Body of pancreas (tissue), 4 donors: ENCODE measurements at regions not wholly inside any gene's neighbourhood (a gene's known extent, or its start where the extent isn't known, plus 50 kb on each side); places are given as distances from the start of the nearest gene placed in this dataset.

ENCODE experiments used
- ATAC-seq: fragments of 150-250 bp; one replicate; pipeline ENCODE4 v1.9.1; 2016
- DNase-seq, 4 donors: peaks; one replicate each; pipeline ENCODE4 v3.0.0-alpha.2; 2019
- H3K27ac ChIP-seq, 4 donors: fragments of 200-600 bp; sonication (generic); 1 replicate in 3 of 4; 2 replicates in 1 of 4; pipeline versions ENCODE4 v1.5.1 to v1.6.1; 2016 to 2019; ENCODE audit warnings: mild to moderate bottlenecking in 1 of 4, mixed read lengths in 1 of 4, moderate library complexity in 1 of 4
- H3K27me3 ChIP-seq, 2 donors: fragments of 200-600 bp; sonication (generic); one replicate each; pipeline ENCODE4 v1.6.0; 2016; ENCODE audit warnings: mild to moderate bottlenecking in 1 of 2
- H3K36me3 ChIP-seq, 2 donors: fragments of 200-600 bp; sonication (generic); replicated peaks in 1 of 2; 2 replicates each; pipeline ENCODE4 v1.5.1; 2016; ENCODE audit warnings: low read depth in 2 of 2; ENCODE audit not compliant: insufficient read depth in 1 of 2
- H3K4me1 ChIP-seq: fragments of 200-600 bp; sonication (generic); one replicate; pipeline ENCODE4 v1.6.0; 2016
- H3K4me3 ChIP-seq, 2 donors: fragments of 200-600 bp; sonication (generic); 1 replicate in 1 of 2; 2 replicates in 1 of 2; pipeline ENCODE4 v1.5.1; 2016 to 2019
- H3K9me3 ChIP-seq, 3 donors: fragments of 200-600 bp; sonication (generic); 1 replicate in 2 of 3; 2 replicates in 1 of 3; pipeline ENCODE4 v1.5.1; 2016
- CTCF ChIP-seq, 7 experiments: fragments of 450-650 bp in 4 of 7; fragments of 200-600 bp in 3 of 7; sonication (generic) in 3 of 7; IDR thresholded peaks; one replicate each; pipeline ENCODE4 v1.5.1; 2016 to 2019; ENCODE audit warnings: antibody characterized with exemption in 7 of 7
- POLR2A ChIP-seq, 3 donors: fragments of 450-650 bp; IDR thresholded peaks; one replicate each; pipeline ENCODE4 v1.6.1; 2016; ENCODE audit warnings: antibody characterized with exemption in 3 of 3, mild to moderate bottlenecking in 2 of 3
- WGBS, 2 donors: methylation state at CpG; one replicate each; pipeline ENCODE4 v1.1.5; 2017; 5-methylcytosine and 5-hydroxymethylcytosine counted together
- intact Hi-C: fragments of 100-400 bp; cut with DNase I; formaldehyde crosslinking; loops from one replicate; pipeline ENCODE4 v1.15.1; 2023

- Histone ChIP-seq H3K36me3 (no peaks in the 10 kb centered on the region), H3K27ac (no peak overlapping the region), H3K9me3 (no peaks in the 10 kb centered on the region), H3K4me1 (no peaks in the 10 kb centered on the region), H3K27me3 (no peaks in the 10 kb centered on the region), H3K4me3 (no peak overlapping the region)
- intact Hi-C loops = no loop called here
- ATAC-seq = no peak
- WGBS, 2 donors = 47 to 60% methylated on average over 4 of the region's 4 CpGs
- TF ChIP-seq CTCF (IDR thresholded peaks at IDR 0.05) (no peak), POLR2A (IDR thresholded peaks at IDR 0.05) (no peak)
- DNase-seq = no peak
Observed at GRCh38 chr12:125996443-125996842, 931.2 kb downstream of the AACS start.

GRCh38 chr12:125999628-126000027, 934.4 kb downstream of the AACS start:
- Histone ChIP-seq H3K27ac (no peak overlapping the region), H3K4me1 (no peaks in the 10 kb centered on the region), H3K27me3 (no peaks in the 10 kb centered on the region), H3K4me3 (no peak overlapping the region), H3K36me3 (no peaks in the 10 kb centered on the region), H3K9me3 (peaks cover 0 to 8% (median 0%) of the 10 kb centered on the region in 3 donors)
- DNase-seq = no peak
- TF ChIP-seq CTCF (IDR thresholded peaks at IDR 0.05) = no peak
- TF ChIP-seq POLR2A (IDR thresholded peaks at IDR 0.05) = no peak
- 75% methylated on average over 7 of the region's 7 CpGs for WGBS, 2 donors
- intact Hi-C loops = no loop called here
- ATAC-seq = no peak

DNA sequence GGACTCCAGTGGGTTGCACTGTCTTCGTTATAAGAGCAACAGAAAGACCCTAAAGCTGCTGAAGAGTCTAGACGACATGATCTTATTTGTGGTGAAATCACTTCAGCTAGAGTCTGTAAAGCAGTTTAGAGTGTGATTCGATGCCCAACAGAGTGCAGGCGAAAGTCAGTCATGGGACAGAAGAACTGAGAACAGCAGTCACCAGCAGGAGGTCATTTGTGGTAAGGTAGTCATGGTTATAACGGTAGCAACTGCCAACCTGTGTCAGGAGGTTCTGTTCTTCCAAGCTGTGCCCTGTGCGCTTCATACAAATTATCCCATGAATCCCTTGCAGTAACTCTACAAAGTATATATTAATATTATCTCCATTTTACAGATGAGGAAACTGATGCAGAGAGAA, 954.1 kb downstream of the AACS start:
- intact Hi-C loops = no loop called here
- 65 to 71% methylated on average over 6 of the region's 6 CpGs for WGBS, 2 donors
- H3K4me3 ChIP-seq = no peak overlapping the region
- DNase-seq (no peak), ATAC-seq (no peak)
- H3K4me1 ChIP-seq = no peaks in the 10 kb centered on the region
- H3K36me3 ChIP-seq = no peaks in the 10 kb centered on the region
- no peak for TF ChIP-seq CTCF (IDR thresholded peaks at IDR 0.05)
- H3K27me3 ChIP-seq = no peaks in the 10 kb centered on the region
- peaks cover 0 to 22% (median 0%) of the 10 kb centered on the region in 3 donors for H3K9me3 ChIP-seq
- no peak overlapping the region for H3K27ac ChIP-seq

GRCh38 chr12:126021675-126022074, 956.4 kb downstream of the AACS start:
- Histone ChIP-seq H3K9me3 (peaks cover 0 to 22% (median 0%) of the 10 kb centered on the region in 3 donors), H3K4me3 (no peak overlapping the region), H3K27ac (no peak overlapping the region), H3K27me3 (no peaks in the 10 kb centered on the region), H3K36me3 (no peaks in the 10 kb centered on the region), H3K4me1 (no peaks in the 10 kb centered on the region)
- WGBS, 2 donors = 68 to 78% methylated on average over 2 of the region's 2 CpGs
- ATAC-seq (no peak), DNase-seq (no peak)
- intact Hi-C loops = no loop called here
- no peak for TF ChIP-seq CTCF (IDR thresholded peaks at IDR 0.05)
- TF ChIP-seq POLR2A (IDR thresholded peaks at IDR 0.05) = no peak

GRCh38 chr12:126027825-126028224, 962.6 kb downstream of the AACS start:
- ATAC-seq (no peak), DNase-seq (no peak)
- H3K36me3 ChIP-seq = no peaks in the 10 kb centered on the region
- H3K4me3 ChIP-seq = no peak overlapping the region
- TF ChIP-seq POLR2A (IDR thresholded peaks at IDR 0.05) = no peak
- no peak for TF ChIP-seq CTCF (IDR thresholded peaks at IDR 0.05)
- intact Hi-C loops = no loop called here
- 65 to 71% methylated on average over 2 of the region's 2 CpGs for WGBS, 2 donors
- H3K27ac ChIP-seq = no peak overlapping the region
- no peaks in the 10 kb centered on the region for H3K27me3 ChIP-seq
- no peaks in the 10 kb centered on the region for H3K4me1 ChIP-seq
- no peaks in the 10 kb centered on the region for H3K9me3 ChIP-seq
